Suprapubic skin (tissue), 4 donors: ENCODE measurements at regions not wholly inside any gene's neighbourhood (a gene's known extent, or its start where the extent isn't known, plus 50 kb on each side); places are given as distances from the start of the nearest gene placed in this dataset.

Experiments
- POLR2A ChIP-seq, 2 donors: fragments of 450-650 bp; IDR thresholded peaks; one replicate each; pipeline ENCODE4 v1.6.1; 2017; ENCODE audit warnings: antibody characterized with exemption in 2 of 2, mild to moderate bottlenecking in 2 of 2, moderate library complexity in 2 of 2
- POLR2AphosphoS5 ChIP-seq, 3 donors: sonication (generic); formaldehyde crosslinking; IDR thresholded peaks; one replicate each; pipeline ENCODE4 v1.6.1; 2017; ENCODE audit warnings: antibody characterized with exemption in 3 of 3
- TF ChIP-seq, protein P1 (sequence below), 2 donors: fragments of 200-600 bp in 1 of 2; fragments of 450-650 bp in 1 of 2; sonication (generic) in 1 of 2; IDR thresholded peaks; one replicate each; pipeline ENCODE4 v1.5.1; 2016 to 2019; ENCODE audit warnings: antibody characterized with exemption in 2 of 2, mild to moderate bottlenecking in 1 of 2, moderate library complexity in 1 of 2

DNA sequence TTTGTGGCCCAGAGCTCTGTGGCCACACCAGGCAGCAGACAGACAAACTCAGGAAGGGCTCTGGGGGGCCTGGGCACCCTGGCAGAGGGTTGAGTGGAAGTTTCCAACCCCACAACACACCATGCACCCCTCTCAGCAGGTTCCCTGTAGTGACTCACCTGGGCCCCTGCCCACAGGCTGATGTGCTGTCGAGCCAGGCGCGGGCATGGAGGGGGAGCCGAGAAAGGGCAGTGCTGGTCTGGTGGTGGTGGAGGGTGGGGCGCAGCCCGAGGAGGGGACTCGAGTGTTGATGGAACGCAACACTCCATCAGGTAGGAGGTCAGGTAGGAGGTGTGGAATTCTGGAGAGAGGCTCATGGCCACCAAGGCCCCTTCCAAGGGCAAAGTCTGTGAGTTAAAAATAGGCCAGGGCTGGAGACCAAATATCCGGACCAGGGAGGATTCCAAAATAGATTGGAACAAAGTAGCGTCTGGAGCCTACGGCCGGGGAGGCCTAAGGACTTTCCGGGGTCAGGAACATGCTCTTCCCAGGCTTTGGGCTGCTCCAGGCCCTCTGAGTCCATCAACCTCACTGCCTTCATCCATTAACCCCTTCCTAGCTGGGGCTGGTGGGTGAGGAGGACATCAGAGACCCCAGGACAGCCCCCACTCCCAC, 191.5 kb upstream of the AJAP1 start:
- TF ChIP-seq, protein P1, sequence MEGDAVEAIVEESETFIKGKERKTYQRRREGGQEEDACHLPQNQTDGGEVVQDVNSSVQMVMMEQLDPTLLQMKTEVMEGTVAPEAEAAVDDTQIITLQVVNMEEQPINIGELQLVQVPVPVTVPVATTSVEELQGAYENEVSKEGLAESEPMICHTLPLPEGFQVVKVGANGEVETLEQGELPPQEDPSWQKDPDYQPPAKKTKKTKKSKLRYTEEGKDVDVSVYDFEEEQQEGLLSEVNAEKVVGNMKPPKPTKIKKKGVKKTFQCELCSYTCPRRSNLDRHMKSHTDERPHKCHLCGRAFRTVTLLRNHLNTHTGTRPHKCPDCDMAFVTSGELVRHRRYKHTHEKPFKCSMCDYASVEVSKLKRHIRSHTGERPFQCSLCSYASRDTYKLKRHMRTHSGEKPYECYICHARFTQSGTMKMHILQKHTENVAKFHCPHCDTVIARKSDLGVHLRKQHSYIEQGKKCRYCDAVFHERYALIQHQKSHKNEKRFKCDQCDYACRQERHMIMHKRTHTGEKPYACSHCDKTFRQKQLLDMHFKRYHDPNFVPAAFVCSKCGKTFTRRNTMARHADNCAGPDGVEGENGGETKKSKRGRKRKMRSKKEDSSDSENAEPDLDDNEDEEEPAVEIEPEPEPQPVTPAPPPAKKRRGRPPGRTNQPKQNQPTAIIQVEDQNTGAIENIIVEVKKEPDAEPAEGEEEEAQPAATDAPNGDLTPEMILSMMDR (IDR thresholded peaks at IDR 0.05), result no peak
- TF ChIP-seq POLR2A (IDR thresholded peaks at IDR 0.05), result no peak
- no peak for TF ChIP-seq POLR2AphosphoS5 (IDR thresholded peaks at IDR 0.05)
